ENCODE measurements at regions not wholly inside any gene's neighbourhood (a gene's known extent, or its start where the extent isn't known, plus 50 kb on each side); places are given as distances from the start of the nearest gene placed in this dataset.

DNA sequence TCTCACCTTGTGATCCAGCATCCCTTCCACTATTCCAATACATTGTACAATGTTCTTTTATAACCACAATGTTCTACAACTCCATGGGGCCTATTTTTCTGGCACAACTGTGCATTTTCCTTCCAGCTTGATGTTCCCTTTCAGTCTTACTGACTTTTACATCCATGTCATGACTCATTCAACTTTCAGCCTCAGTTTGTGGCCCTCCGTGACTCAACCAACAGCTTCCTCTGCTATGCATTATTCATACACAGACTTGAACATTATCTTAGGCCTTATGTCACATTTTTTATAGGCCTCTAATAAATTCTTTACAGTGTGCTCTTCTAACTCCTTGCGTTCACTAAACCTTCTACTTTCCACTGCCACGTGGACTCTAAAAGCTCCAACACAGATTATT is 119.4 kb upstream of the PRMT6 start:
- no peak for DNase-seq (ENCODE audit: low spot score in 2 of 2)
- intact Hi-C loops (cut with DNase I; ENCODE audit: low total_unique reads): no loop called here
- WGBS, 2 donors: 51 to 55% methylated on average over 3 of the region's 3 CpGs

DNA sequence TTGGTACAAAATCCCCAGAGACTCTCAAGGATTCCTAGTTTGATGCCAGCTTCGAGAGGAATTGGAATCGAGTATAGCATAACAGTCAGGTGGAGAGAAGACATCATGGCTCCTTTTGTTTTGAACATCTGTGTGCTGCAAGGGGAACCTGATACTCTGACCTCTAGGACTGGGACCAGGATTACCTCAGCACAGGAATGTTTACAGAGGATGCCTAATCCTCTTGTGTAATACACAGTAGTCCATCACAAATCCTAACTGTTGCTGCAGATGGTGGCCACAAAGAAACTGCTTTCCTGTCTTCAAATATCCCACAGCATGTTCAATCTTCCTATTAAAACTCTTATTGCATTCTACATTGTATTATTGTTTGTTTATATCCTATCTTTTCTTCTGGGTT is 111.8 kb upstream of the PRMT6 start:
- intact Hi-C loops (cut with DNase I; ENCODE audit: low total_unique reads): no loop called here
- DNase-seq (ENCODE audit: low spot score in 2 of 2): no peak
- TF ChIP-seq, protein P1, sequence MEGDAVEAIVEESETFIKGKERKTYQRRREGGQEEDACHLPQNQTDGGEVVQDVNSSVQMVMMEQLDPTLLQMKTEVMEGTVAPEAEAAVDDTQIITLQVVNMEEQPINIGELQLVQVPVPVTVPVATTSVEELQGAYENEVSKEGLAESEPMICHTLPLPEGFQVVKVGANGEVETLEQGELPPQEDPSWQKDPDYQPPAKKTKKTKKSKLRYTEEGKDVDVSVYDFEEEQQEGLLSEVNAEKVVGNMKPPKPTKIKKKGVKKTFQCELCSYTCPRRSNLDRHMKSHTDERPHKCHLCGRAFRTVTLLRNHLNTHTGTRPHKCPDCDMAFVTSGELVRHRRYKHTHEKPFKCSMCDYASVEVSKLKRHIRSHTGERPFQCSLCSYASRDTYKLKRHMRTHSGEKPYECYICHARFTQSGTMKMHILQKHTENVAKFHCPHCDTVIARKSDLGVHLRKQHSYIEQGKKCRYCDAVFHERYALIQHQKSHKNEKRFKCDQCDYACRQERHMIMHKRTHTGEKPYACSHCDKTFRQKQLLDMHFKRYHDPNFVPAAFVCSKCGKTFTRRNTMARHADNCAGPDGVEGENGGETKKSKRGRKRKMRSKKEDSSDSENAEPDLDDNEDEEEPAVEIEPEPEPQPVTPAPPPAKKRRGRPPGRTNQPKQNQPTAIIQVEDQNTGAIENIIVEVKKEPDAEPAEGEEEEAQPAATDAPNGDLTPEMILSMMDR (IDR thresholded peaks at IDR 0.05): no peak
- TF ChIP-seq POLR2A (IDR thresholded peaks at IDR 0.05): no peak
- H3K4me3 ChIP-seq (ENCODE audit: low read depth, poor library complexity, severe bottlenecking): no peak overlapping the region
- WGBS, 2 donors: 63 to 74% methylated on average over 2 of the region's 2 CpGs

More for the DNA sequence above, 119.4 kb upstream of the PRMT6 start:
- TF ChIP-seq, protein P1 (IDR thresholded peaks at IDR 0.05): no peak
- TF ChIP-seq POLR2A (IDR thresholded peaks at IDR 0.05): no peak
- no peak overlapping the region for H3K4me3 ChIP-seq (ENCODE audit: low read depth, poor library complexity, severe bottlenecking)

DNA sequence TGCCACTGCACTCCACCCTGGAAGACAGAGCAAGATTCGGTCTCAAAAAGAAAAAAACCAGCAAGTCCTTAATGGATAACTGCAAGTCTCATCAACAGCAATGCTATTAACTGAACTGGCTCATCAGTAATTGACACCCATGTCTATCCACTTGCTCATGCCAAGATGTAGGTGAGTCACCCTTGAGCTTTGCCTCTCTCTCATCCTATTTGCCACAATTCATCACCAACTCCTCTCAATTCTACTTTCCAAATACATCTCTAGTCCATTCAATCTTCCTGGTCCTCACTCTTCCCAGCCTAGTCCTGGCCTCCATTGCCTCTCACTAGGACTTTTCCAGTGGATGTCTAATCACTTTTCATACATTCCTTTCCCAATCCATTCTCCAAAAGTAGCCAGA is 103.7 kb upstream of the PRMT6 start:
- WGBS, 2 donors: 50 to 59% methylated on average over 1 of the region's 1 CpG
- no peak for DNase-seq (ENCODE audit: low spot score in 2 of 2)
- intact Hi-C loops (cut with DNase I; ENCODE audit: low total_unique reads): no loop called here
- H3K4me3 ChIP-seq (ENCODE audit: low read depth, poor library complexity, severe bottlenecking): no peak overlapping the region
- TF ChIP-seq POLR2A (IDR thresholded peaks at IDR 0.05): no peak
- TF ChIP-seq, protein P1 (IDR thresholded peaks at IDR 0.05): no peak

DNA sequence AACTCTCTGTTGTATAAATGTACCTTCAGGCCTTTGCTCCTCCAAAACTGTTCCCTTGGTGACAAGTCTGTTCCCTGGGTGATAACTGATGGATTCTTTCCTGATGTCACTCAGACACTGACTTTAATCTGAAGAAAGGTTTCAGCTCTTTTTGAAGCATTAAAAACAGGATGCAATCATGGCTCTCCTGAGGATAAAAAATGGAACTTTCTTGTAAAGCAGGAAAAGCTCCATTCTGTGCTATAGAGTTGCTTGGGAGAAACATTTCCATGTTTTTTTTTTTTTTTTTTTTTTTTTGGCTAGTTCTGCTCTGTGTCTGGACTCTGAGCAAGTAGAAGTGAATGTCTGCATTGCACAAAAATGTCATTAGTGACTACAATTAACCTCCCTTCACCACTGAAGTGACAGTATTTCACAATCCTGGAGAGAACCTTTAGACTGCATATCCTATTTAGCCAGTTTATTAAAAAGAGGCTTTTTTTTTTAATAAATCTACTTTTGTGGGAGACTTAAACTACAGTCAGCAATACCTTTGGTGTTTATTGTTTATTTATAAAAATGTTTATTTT is 101.7 kb upstream of the PRMT6 start:
- TF ChIP-seq, protein P1 (IDR thresholded peaks at IDR 0.05): no peak
- no peak for TF ChIP-seq POLR2A (IDR thresholded peaks at IDR 0.05)
- no peak overlapping the region for H3K4me3 ChIP-seq (ENCODE audit: low read depth, poor library complexity, severe bottlenecking)
- DNase-seq (ENCODE audit: low spot score in 2 of 2): no peak
- intact Hi-C loops (cut with DNase I; ENCODE audit: low total_unique reads): no loop called here

DNA sequence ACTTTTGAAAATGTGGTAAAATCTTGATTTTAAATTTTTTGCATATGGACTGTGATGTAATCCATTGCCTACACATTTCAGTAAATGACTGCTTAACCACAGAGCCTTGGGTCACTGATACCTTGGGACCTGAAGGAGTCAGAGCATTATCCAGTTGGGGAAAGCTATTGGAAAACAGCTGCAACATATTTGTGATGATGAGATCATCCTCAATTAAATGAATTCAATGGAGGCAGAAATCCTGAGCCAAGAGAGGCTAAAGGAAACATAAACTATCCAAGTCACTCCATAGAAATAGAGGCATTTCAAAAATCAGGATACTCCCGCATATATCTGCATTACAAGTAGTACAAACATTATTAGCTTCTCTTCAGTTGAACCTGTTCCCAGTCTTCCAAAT is 99.8 kb upstream of the PRMT6 start:
- WGBS, 2 donors: 57 to 63% methylated on average over 1 of the region's 1 CpG

More for the DNA sequence above, 99.8 kb upstream of the PRMT6 start:
- TF ChIP-seq, protein P1 (IDR thresholded peaks at IDR 0.05): no peak
- TF ChIP-seq POLR2A (IDR thresholded peaks at IDR 0.05): no peak
- intact Hi-C loops (cut with DNase I; ENCODE audit: low total_unique reads): no loop called here
- no peak for DNase-seq (ENCODE audit: low spot score in 2 of 2)
- no peak overlapping the region for H3K4me3 ChIP-seq (ENCODE audit: low read depth, poor library complexity, severe bottlenecking)
